ENCODE measurements at regions not wholly inside any gene's neighbourhood (a gene's known extent, or its start where the extent isn't known, plus 50 kb on each side); places are given as distances from the start of the nearest gene placed in this dataset.
"Not testable (repeated sequence)": the region's sequence is repeated elsewhere in the genome, so short reads cannot be mapped to it uniquely, and the experiment has no call there.

- 87 to 88% methylated on average over 3 to 4 of the region's 4 CpGs for WGBS, 2 experiments
- not testable (repeated sequence) for H3K27me3 ChIP-seq (ENCODE audit: control insufficient read depth, insufficient read depth, low read length, poor library complexity, severe bottlenecking); H3K4me1 ChIP-seq (ENCODE audit: control insufficient read depth, insufficient read depth, low read length); H3K36me3 ChIP-seq (ENCODE audit: control insufficient read depth, insufficient read depth, low read length); H3K27ac ChIP-seq (ENCODE audit: insufficient read depth, low read depth, low read length, poor library complexity, severe bottlenecking); H3K9me3 ChIP-seq (ENCODE audit: control insufficient read depth, low read length); H3K4me3 ChIP-seq (ENCODE audit: insufficient read depth, low read depth, low read length)
Measured at GRCh38 chr10:2883983-2884540, 183.3 kb upstream of the PFKP start.

- no peak overlapping the region for H3K4me3 ChIP-seq (ENCODE audit: insufficient read depth, low read depth, low read length)
- H3K4me1 ChIP-seq (ENCODE audit: control insufficient read depth, insufficient read depth, low read length): no peaks in the 10 kb centered on the region
- H3K36me3 ChIP-seq (ENCODE audit: control insufficient read depth, insufficient read depth, low read length): no peaks in the 10 kb centered on the region
- WGBS, 2 experiments: no CpG with 5 or more reads among the region's 1 CpG
- no peaks in the 10 kb centered on the region for H3K9me3 ChIP-seq (ENCODE audit: control insufficient read depth, low read length)
- no peaks in the 10 kb centered on the region for H3K27me3 ChIP-seq (ENCODE audit: control insufficient read depth, insufficient read depth, low read length, poor library complexity, severe bottlenecking)
- no peak overlapping the region for H3K27ac ChIP-seq (ENCODE audit: insufficient read depth, low read depth, low read length, poor library complexity, severe bottlenecking)
Measured at GRCh38 chr10:2883238-2883637, 184.1 kb upstream of the PFKP start.

GRCh38 chr10:2882628-2883027 lies 184.7 kb upstream of the PFKP start:
- Histone ChIP-seq H3K4me3 (ENCODE audit: insufficient read depth, low read depth, low read length) (no peak overlapping the region), H3K27me3 (ENCODE audit: control insufficient read depth, insufficient read depth, low read length, poor library complexity, severe bottlenecking) (no peaks in the 10 kb centered on the region), H3K27ac (ENCODE audit: insufficient read depth, low read depth, low read length, poor library complexity, severe bottlenecking) (no peak overlapping the region), H3K36me3 (ENCODE audit: control insufficient read depth, insufficient read depth, low read length) (no peaks in the 10 kb centered on the region), H3K9me3 (ENCODE audit: control insufficient read depth, low read length) (no peaks in the 10 kb centered on the region), H3K4me1 (ENCODE audit: control insufficient read depth, insufficient read depth, low read length) (no peaks in the 10 kb centered on the region)
- 93 to 94% methylated on average over 8 of the region's 9 CpGs for WGBS, 2 experiments

- H3K4me3 ChIP-seq (ENCODE audit: insufficient read depth, low read depth, low read length): no peak overlapping the region
- H3K27ac ChIP-seq (ENCODE audit: insufficient read depth, low read depth, low read length, poor library complexity, severe bottlenecking): no peak overlapping the region
- H3K4me1 ChIP-seq (ENCODE audit: control insufficient read depth, insufficient read depth, low read length): no peaks in the 10 kb centered on the region
- WGBS, 2 experiments: 92 to 95% methylated on average over 6 of the region's 6 CpGs
- H3K36me3 ChIP-seq (ENCODE audit: control insufficient read depth, insufficient read depth, low read length): no peaks in the 10 kb centered on the region
- H3K27me3 ChIP-seq (ENCODE audit: control insufficient read depth, insufficient read depth, low read length, poor library complexity, severe bottlenecking): no peaks in the 10 kb centered on the region
- H3K9me3 ChIP-seq (ENCODE audit: control insufficient read depth, low read length): no peaks in the 10 kb centered on the region
Measured at GRCh38 chr10:2881720-2882620, 185.4 kb upstream of the PFKP start.

GRCh38 chr10:2880050-2880449 lies 187.3 kb upstream of the PFKP start:
- H3K36me3 ChIP-seq (ENCODE audit: control insufficient read depth, insufficient read depth, low read length); H3K27ac ChIP-seq (ENCODE audit: insufficient read depth, low read depth, low read length, poor library complexity, severe bottlenecking); H3K4me3 ChIP-seq (ENCODE audit: insufficient read depth, low read depth, low read length); H3K27me3 ChIP-seq (ENCODE audit: control insufficient read depth, insufficient read depth, low read length, poor library complexity, severe bottlenecking); H3K9me3 ChIP-seq (ENCODE audit: control insufficient read depth, low read length); H3K4me1 ChIP-seq (ENCODE audit: control insufficient read depth, insufficient read depth, low read length): not testable (repeated sequence)
- 87 to 89% methylated on average over 1 to 2 of the region's 2 CpGs for WGBS, 2 experiments

- H3K4me1 ChIP-seq (ENCODE audit: control insufficient read depth, insufficient read depth, low read length): no peaks in the 10 kb centered on the region
- no peaks in the 10 kb centered on the region for H3K27me3 ChIP-seq (ENCODE audit: control insufficient read depth, insufficient read depth, low read length, poor library complexity, severe bottlenecking)
- no peaks in the 10 kb centered on the region for H3K9me3 ChIP-seq (ENCODE audit: control insufficient read depth, low read length)
- H3K27ac ChIP-seq (ENCODE audit: insufficient read depth, low read depth, low read length, poor library complexity, severe bottlenecking): no peak overlapping the region
- no peaks in the 10 kb centered on the region for H3K36me3 ChIP-seq (ENCODE audit: control insufficient read depth, insufficient read depth, low read length)
- 88 to 89% methylated on average over 8 of the region's 8 CpGs for WGBS, 2 experiments
- H3K4me3 ChIP-seq (ENCODE audit: insufficient read depth, low read depth, low read length): no peak overlapping the region
Measured at GRCh38 chr10:2878818-2879217, 188.5 kb upstream of the PFKP start.

GRCh38 chr10:2876032-2876431 lies 191.3 kb upstream of the PFKP start:
- Histone ChIP-seq H3K36me3 (ENCODE audit: control insufficient read depth, insufficient read depth, low read length) (no peaks in the 10 kb centered on the region), H3K27ac (ENCODE audit: insufficient read depth, low read depth, low read length, poor library complexity, severe bottlenecking) (no peak overlapping the region), H3K4me1 (ENCODE audit: control insufficient read depth, insufficient read depth, low read length) (no peaks in the 10 kb centered on the region), H3K4me3 (ENCODE audit: insufficient read depth, low read depth, low read length) (no peak overlapping the region), H3K9me3 (ENCODE audit: control insufficient read depth, low read length) (no peaks in the 10 kb centered on the region), H3K27me3 (ENCODE audit: control insufficient read depth, insufficient read depth, low read length, poor library complexity, severe bottlenecking) (no peaks in the 10 kb centered on the region)
- 86 to 93% methylated on average over 2 of the region's 2 CpGs for WGBS, 2 experiments

GRCh38 chr10:2874963-2875362 lies 192.4 kb upstream of the PFKP start:
- no peaks in the 10 kb centered on the region for H3K36me3 ChIP-seq (ENCODE audit: control insufficient read depth, insufficient read depth, low read length)
- no peaks in the 10 kb centered on the region for H3K9me3 ChIP-seq (ENCODE audit: control insufficient read depth, low read length)
- 85 to 86% methylated on average over 6 of the region's 6 CpGs for WGBS, 2 experiments
- H3K27me3 ChIP-seq (ENCODE audit: control insufficient read depth, insufficient read depth, low read length, poor library complexity, severe bottlenecking): no peaks in the 10 kb centered on the region
- H3K27ac ChIP-seq (ENCODE audit: insufficient read depth, low read depth, low read length, poor library complexity, severe bottlenecking): no peak overlapping the region
- H3K4me3 ChIP-seq (ENCODE audit: insufficient read depth, low read depth, low read length): no peak overlapping the region
- no peaks in the 10 kb centered on the region for H3K4me1 ChIP-seq (ENCODE audit: control insufficient read depth, insufficient read depth, low read length)

- Histone ChIP-seq H3K9me3 (ENCODE audit: control insufficient read depth, low read length) (no peaks in the 10 kb centered on the region), H3K27me3 (ENCODE audit: control insufficient read depth, insufficient read depth, low read length, poor library complexity, severe bottlenecking) (no peaks in the 10 kb centered on the region), H3K27ac (ENCODE audit: insufficient read depth, low read depth, low read length, poor library complexity, severe bottlenecking) (no peak overlapping the region), H3K4me1 (ENCODE audit: control insufficient read depth, insufficient read depth, low read length) (no peaks in the 10 kb centered on the region), H3K4me3 (ENCODE audit: insufficient read depth, low read depth, low read length) (no peak overlapping the region), H3K36me3 (ENCODE audit: control insufficient read depth, insufficient read depth, low read length) (no peaks in the 10 kb centered on the region)
- WGBS, 2 experiments: 83 to 90% methylated on average over 2 of the region's 2 CpGs
Measured at GRCh38 chr10:2873769-2874168, 193.6 kb upstream of the PFKP start.

- Histone ChIP-seq H3K27ac (ENCODE audit: insufficient read depth, low read depth, low read length, poor library complexity, severe bottlenecking) (no peak overlapping the region), H3K36me3 (ENCODE audit: control insufficient read depth, insufficient read depth, low read length) (no peaks in the 10 kb centered on the region), H3K4me1 (ENCODE audit: control insufficient read depth, insufficient read depth, low read length) (peaks cover 2% of the 10 kb centered on the region), H3K27me3 (ENCODE audit: control insufficient read depth, insufficient read depth, low read length, poor library complexity, severe bottlenecking) (no peaks in the 10 kb centered on the region), H3K4me3 (ENCODE audit: insufficient read depth, low read depth, low read length) (no peak overlapping the region), H3K9me3 (ENCODE audit: control insufficient read depth, low read length) (no peaks in the 10 kb centered on the region)
- WGBS, 2 experiments: 89 to 93% methylated on average over 2 of the region's 2 CpGs
Measured at GRCh38 chr10:2871673-2872219, 195.6 kb upstream of the PFKP start.

Measured in ectodermal cell (in vitro differentiated cells).